ENCODE measurements at regions not wholly inside any gene's neighbourhood (a gene's known extent, or its start where the extent isn't known, plus 50 kb on each side); places are given as distances from the start of the nearest gene placed in this dataset.

DNA sequence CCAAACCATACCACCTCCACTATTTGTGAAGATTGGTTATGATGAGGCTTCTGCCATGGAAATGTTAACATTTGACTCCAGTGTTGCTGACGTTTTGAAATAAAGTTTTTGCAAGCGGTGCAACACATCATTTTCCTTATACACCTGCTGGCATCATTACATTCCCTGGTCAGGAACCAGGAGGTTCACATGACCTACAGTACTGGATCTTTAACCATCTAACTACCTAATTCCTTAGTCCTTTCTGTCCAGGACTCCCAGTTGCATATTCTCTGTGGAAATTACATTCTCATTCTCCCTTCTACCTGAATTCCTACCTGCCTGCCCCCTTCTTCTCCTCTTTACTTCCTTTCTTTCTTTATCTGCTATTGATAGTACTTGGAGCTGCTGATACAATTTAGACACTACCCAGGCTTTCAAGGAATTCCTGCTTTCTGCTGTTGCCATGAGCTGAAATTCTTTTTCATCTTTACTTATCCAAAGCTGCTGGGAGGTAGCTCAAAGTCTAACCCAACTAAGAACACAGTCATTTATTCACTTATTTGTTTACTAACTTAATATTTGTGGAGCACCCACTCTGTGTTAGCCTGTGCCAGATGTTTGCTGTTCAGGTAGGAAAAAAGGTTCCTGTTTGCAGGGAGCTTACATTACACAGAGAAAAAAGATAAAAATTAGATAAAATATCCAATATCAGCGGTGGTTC is 144.2 kb downstream of the EDEM1 start:
- no peaks in the 10 kb centered on the region for H3K4me1 ChIP-seq (ENCODE audit: insufficient read depth, low read length)
- no peak overlapping the region for H3K9ac ChIP-seq (ENCODE audit: low read depth, low read length)
- H4K20me1 ChIP-seq (ENCODE audit: insufficient read depth, low read length), result no peaks in the 10 kb centered on the region
- no peak overlapping the region for H3K27ac ChIP-seq (ENCODE audit: low read length)
- no peaks in the 10 kb centered on the region for H3K27me3 ChIP-seq (ENCODE audit: insufficient read depth, low read length, poor library complexity)
- ATAC-seq (ENCODE audit: insufficient read depth, low read depth) (no peak), DNase-seq (no peak)
- no peak overlapping the region for H3K4me2 ChIP-seq (ENCODE audit: insufficient read depth, low read length)
- H3K36me3 ChIP-seq (ENCODE audit: insufficient read depth, low read length), result no peaks in the 10 kb centered on the region
- no peak overlapping the region for H2AFZ ChIP-seq (ENCODE audit: low read depth, low read length)
- H3K79me2 ChIP-seq (ENCODE audit: insufficient read depth, low read length), result no peaks in the 10 kb centered on the region
- H3K9me3 ChIP-seq (ENCODE audit: insufficient read depth, low read length, severe bottlenecking), result no peaks in the 10 kb centered on the region
- no peak overlapping the region for H3K4me3 ChIP-seq (ENCODE audit: low read depth in 1 of 2, low read length in 2 of 2)
- TF ChIP-seq CTCF (IDR thresholded peaks at IDR 0.05; ENCODE audit: borderline replicate concordance, extremely low read depth, low read length, poor library complexity, severe bottlenecking) (no peak), EZH2 (IDR thresholded peaks at IDR 0.05; ENCODE audit: borderline replicate concordance, low read depth, low read length, severe bottlenecking) (no peak)

DNA sequence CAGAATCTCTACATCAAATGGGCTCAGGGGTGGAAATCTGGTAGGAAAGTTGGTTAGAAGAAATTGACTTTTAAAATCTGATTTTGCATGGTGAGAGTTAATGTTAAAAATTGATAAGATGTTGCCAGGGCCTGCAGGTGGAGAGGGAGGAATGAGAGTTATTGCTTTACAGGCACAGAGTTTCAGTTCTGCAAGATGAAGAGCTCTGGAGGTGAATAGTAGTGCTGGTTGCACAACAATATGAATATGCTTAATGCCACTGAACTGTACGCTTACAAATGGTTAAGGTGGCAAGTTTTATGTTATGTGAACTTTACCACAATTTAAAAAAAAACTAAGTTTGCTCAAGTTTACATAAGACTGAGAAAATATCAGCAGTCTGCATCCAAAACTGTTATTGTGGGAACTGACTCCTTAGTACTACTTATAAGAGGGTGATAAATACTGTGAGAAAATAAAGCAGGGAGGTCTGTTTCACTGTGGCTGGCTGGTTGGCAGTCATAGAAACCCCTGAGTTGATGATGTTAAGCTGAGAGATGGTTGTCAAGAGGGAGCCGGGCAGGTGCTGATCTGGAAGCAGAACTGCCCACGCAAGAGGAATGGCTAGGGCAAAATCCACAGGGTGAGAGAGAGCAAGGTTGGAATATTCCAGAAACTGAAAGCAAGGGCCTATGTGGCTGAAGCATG is 144.9 kb downstream of the EDEM1 start:
- Histone ChIP-seq H3K36me3 (ENCODE audit: insufficient read depth, low read length) (no peaks in the 10 kb centered on the region), H4K20me1 (ENCODE audit: insufficient read depth, low read length) (no peaks in the 10 kb centered on the region), H3K4me3 (ENCODE audit: low read depth in 1 of 2, low read length in 2 of 2) (no peak overlapping the region), H3K27me3 (ENCODE audit: insufficient read depth, low read length, poor library complexity) (no peaks in the 10 kb centered on the region), H3K27ac (ENCODE audit: low read length) (no peak overlapping the region), H3K4me1 (ENCODE audit: insufficient read depth, low read length) (no peaks in the 10 kb centered on the region), H3K9me3 (ENCODE audit: insufficient read depth, low read length, severe bottlenecking) (no peaks in the 10 kb centered on the region), H3K4me2 (ENCODE audit: insufficient read depth, low read length) (no peak overlapping the region), H3K79me2 (ENCODE audit: insufficient read depth, low read length) (no peaks in the 10 kb centered on the region), H3K9ac (ENCODE audit: low read depth, low read length) (no peak overlapping the region), H2AFZ (ENCODE audit: low read depth, low read length) (no peak overlapping the region)
- DNase-seq, result no peak
- ATAC-seq (ENCODE audit: insufficient read depth, low read depth), result no peak
- no peak for TF ChIP-seq EZH2 (IDR thresholded peaks at IDR 0.05; ENCODE audit: borderline replicate concordance, low read depth, low read length, severe bottlenecking)
- TF ChIP-seq CTCF (IDR thresholded peaks at IDR 0.05; ENCODE audit: borderline replicate concordance, extremely low read depth, low read length, poor library complexity, severe bottlenecking), result no peak

DNA sequence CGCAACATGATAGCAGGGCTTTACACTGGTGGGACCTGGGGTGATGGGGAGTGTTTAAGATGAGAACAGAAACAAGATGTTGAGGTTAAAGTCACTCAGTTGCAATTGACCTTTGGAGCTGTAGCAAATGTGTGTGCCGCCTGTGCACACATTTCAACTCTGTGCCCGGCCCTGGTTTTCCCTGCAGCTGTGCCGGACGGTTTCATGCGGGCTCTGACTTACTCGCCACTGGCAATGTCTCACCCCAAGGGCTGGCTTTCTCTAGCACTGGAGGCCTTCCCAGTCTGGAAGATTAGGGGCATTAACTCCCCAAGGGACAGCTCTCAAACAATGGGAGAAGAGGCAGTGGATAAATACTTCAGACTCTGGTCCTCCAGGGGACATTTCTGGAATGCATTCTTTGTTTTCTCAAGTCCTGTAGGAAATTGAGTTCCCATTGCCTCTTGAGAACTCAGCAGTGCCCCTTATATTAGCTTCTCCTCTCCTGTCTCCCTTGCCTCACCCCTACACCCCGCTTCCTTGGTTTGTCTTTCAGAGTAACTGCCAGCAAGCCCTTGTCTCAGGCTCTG is 152.5 kb downstream of the EDEM1 start:
- Histone ChIP-seq H3K4me2 (ENCODE audit: insufficient read depth, low read length) (no peak overlapping the region), H4K20me1 (ENCODE audit: insufficient read depth, low read length) (no peaks in the 10 kb centered on the region), H3K27me3 (ENCODE audit: insufficient read depth, low read length, poor library complexity) (peaks cover 7% of the 10 kb centered on the region), H3K9me3 (ENCODE audit: insufficient read depth, low read length, severe bottlenecking) (no peaks in the 10 kb centered on the region), H3K4me1 (ENCODE audit: insufficient read depth, low read length) (no peaks in the 10 kb centered on the region), H3K79me2 (ENCODE audit: insufficient read depth, low read length) (no peaks in the 10 kb centered on the region), H3K9ac (ENCODE audit: low read depth, low read length) (no peak overlapping the region), H2AFZ (ENCODE audit: low read depth, low read length) (no peak overlapping the region), H3K36me3 (ENCODE audit: insufficient read depth, low read length) (no peaks in the 10 kb centered on the region), H3K27ac (ENCODE audit: low read length) (no peak overlapping the region), H3K4me3 (ENCODE audit: low read depth in 1 of 2, low read length in 2 of 2) (no peak overlapping the region)
- TF ChIP-seq EZH2 (IDR thresholded peaks at IDR 0.05; ENCODE audit: borderline replicate concordance, low read depth, low read length, severe bottlenecking), result no peak
- TF ChIP-seq CTCF (IDR thresholded peaks at IDR 0.05; ENCODE audit: borderline replicate concordance, extremely low read depth, low read length, poor library complexity, severe bottlenecking), result no peak
- no peak for DNase-seq
- ATAC-seq (ENCODE audit: insufficient read depth, low read depth), result no peak

Data from DND-41 (cell line).